OCI-LY1 (cell line): ENCODE measurements at regions not wholly inside any gene's neighbourhood (a gene's known extent, or its start where the extent isn't known, plus 50 kb on each side); places are given as distances from the start of the nearest gene placed in this dataset.
"Not testable (repeated sequence)": the region's sequence is repeated elsewhere in the genome, so short reads cannot be mapped to it uniquely, and the experiment has no call there.

Experiments used
- CTCF ChIP-seq: fragments of 200-600 bp; sonication (generic), shearing (Covaris generic); IDR thresholded peaks from 2 replicates; pipeline ENCODE4 v1.5.1; 2017; ENCODE audit warnings: mild to moderate bottlenecking, antibody characterized with exemption, low read length, moderate library complexity, mixed read lengths
- EZH2 ChIP-seq: fragments of 200-600 bp; sonication (generic), shearing (Covaris generic); IDR thresholded peaks from 2 replicates; pipeline ENCODE4 v1.8.0; 2017; ENCODE audit warnings: borderline replicate concordance, mixed run types, mild to moderate bottlenecking, antibody characterized with exemption, low read length, moderate library complexity, mixed read lengths

DNA sequence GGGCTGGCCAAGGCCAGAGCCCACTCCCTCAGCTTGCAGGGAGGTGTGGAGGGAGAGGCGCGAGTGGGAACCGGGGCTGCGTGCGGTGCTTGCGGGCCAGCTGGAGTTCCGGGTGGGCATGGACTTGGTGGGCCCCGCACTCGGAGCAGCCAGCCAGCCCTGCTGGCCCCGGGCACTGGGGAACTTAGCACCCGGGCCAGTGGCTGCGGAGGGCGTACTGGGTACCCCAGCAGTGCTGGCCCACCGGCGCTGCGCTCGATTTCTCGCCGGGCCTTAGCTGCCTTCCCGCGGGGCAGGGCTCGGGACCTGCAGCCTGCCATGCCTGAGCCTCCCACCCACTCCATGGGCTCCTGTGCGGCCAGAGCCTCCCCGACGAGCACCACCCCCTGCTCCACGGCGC is 599.6 kb downstream of the TGIF2LX start:
- TF ChIP-seq CTCF, EZH2: not testable (repeated sequence)
